ENCODE measurements at regions not wholly inside any gene's neighbourhood (a gene's known extent, or its start where the extent isn't known, plus 50 kb on each side); places are given as distances from the start of the nearest gene placed in this dataset.

DNA sequence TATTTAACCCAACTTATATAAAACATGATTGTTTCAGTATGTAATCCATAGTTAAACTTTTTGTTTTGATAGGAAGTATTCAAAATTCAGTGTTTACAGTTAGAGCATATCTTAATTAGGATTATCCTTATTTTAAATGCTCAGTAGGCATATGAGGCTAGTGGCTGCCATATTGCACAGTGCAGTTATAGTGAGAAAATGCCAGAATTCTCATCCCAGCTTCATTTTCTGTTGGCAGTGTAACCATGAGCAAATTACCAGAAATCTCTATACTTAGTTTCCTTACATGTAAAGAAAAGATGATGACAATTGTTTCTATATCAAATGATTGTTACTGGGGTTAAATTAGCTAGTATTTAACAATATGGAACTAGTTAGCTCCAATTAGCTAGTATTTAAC is 265.8 kb downstream of the ARAP2 start:
- TF ChIP-seq EZH2 (IDR thresholded peaks at IDR 0.05; ENCODE audit: borderline replicate concordance, low read length) (no peak), CTCF (IDR thresholded peaks at IDR 0.05; ENCODE audit: low read length) (no peak)

Measured in OCI-LY1 (cell line).